NCI-H2227 treated with DMSO at 0.1 percent for 48 hours (cell line): ENCODE measurements at regions not wholly inside any gene's neighbourhood (a gene's known extent, or its start where the extent isn't known, plus 50 kb on each side); places are given as distances from the start of the nearest gene placed in this dataset.

ENCODE experiments used
- DNase-seq: peaks from one replicate; lab custom pipeline; 2025; lab: John Stamatoyannopoulos, UW

DNA sequence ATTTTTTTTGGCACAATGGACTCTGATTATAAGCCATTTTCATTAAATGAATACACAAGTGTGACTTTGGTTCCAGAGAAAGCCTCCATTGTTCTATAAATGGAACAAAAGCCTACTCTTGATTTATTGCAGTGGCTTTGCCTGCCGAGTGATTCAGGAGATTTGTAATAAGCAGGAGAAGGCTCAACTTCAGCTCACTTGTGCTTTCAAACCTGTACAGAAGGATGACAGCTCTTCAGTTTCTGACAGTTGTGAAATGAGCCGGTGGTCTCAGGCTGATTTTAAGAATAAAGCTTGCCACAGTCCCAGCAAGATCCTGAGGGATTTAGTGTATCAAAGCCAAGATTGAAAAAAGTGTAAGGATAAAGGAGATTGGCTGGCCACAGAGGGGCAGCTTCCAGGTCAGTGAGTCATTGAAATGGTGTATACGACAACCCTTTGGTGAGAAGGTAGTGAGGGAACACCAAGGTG lies 438.8 kb upstream of the TGFBR2 start:
- DNase-seq: no peak

GRCh38 chr3:30169487-30169886 lies 436.9 kb upstream of the TGFBR2 start:
- DNase-seq: no peak

- no peak for DNase-seq
Observed at GRCh38 chr3:30170681-30171438, 435.5 kb upstream of the TGFBR2 start.

DNA sequence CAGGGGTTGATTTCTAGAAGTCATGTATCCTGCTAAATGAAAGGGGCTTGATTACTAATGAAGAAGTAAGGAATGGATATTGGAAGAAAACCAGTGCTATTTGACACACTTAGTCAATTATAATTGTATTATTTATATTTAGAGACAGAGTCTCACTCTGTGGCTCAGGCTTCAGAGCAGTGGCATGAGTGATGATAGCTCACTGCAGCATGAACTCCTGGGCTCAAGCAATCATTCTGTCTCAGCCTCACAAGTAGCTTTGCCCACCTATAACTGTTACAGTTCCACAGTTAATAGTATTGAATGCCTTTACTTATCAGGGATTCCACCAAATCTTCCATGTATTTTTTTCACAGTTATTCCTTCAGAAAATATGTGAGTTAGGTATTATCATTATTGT lies 432.0 kb upstream of the TGFBR2 start:
- no peak for DNase-seq

DNA sequence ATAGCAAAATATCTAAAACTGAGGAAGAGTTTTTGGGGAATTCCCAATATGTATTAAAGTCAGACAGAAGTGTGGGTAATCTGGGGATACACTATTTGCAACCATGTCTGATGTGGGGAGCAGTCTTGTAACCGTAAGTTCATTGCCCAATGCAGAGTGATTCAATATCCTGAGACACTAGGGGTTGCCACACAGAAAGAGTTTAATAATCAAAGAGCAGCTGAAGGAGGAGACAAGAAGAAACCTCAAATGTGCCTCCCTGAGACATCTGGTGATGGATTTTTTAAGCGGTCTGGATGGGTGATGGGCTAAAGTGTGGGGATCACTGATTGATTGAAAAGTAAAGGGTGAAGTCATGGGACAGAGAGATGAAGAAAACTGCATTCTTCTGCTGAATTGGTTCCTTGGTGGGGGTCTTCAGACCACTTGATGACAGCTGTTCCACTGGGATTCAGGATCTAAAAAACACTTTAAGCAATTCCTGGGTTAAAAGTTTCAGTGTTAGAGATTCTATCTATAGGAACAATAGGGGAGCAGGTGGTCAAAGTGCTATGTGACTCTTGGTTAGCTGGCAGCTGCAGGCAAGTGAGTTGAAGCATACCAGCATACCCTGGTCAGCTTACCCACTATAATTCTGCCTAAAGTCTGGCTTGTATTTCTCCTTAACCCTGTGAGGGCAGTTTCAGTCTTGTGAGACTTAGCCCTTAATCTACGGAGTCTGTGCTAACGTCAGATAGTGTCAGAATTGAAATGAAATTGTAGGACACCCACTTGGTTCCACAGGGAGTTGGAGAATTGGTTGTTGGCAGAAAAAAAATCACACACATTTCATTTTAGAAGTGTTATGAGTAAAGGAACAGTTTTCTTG lies 425.9 kb upstream of the TGFBR2 start:
- DNase-seq: no peak

GRCh38 chr3:30181178-30181465 lies 425.3 kb upstream of the TGFBR2 start:
- DNase-seq: no peak

DNA sequence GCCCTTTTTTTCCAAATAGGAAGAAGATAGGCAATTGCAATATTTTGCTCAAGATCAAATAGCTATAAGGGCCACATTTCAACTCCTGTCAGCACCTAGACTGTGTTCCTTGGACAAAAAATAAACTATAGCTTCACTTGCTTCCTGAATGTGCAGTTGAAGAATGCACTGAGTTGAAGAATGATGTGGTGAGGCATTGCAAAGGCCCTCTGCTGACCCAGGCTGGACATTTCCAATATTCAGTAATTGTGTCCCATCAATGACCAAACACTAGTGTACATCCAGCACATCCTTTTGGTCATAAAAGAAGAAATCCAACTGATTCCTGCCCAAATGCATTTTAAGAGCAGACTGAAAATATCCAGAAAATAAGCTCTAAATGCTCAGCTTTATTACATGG lies 424.8 kb upstream of the TGFBR2 start:
- DNase-seq: no peak

DNA sequence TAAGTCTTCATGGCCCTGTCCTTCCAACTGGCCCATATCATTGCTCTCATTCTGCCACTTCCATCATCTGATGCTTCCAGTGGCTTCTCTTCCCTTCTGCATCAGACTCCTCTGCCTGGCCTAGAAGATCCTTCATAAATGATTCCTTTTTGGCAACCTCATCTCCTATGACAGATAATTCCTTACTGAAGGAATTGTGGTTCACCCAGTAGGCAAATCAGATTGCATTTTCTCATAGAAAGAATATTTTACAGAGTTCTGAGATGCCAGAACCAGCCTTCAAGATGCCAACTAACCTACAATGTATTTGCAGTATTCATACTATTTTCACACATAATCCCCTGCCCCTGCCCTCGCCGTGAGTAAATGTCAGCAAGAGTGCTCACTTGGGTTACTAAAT lies 423.0 kb upstream of the TGFBR2 start:
- DNase-seq: no peak

DNA sequence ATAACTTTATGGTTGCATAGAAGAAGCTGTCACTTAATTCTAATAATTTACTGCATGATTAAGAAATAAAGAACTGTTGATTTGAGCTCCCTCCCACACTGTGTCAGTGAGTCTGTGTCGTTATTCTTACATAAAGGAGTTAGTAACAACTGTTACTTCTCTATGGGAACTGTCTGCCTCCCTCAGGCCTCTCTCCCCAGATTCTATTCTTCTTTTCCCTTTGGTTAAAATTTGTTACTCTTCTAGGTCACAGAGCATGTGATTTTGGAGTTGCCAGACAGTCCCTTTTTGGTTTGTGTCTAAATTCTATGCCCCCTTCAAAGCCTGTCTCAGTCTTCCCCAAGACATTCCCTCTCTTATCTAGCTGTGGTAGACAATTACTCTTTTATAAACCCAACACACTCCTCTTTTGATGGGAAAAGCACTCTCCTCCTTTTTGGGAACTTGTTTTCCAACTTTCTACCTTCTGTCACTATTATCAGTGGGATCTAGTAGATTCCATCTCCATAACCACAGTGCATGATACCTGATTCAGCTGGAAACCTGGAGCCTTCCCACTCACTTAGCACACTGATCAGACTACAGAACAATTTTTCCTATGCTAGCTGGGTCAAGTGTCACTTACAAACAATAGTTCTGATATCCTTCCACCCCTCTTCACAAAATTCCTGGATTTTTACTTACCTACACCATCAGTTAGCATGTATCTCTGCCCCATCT lies 422.1 kb upstream of the TGFBR2 start:
- DNase-seq: no peak

GRCh38 chr3:30185872-30186271 lies 420.5 kb upstream of the TGFBR2 start:
- DNase-seq: no peak

DNA sequence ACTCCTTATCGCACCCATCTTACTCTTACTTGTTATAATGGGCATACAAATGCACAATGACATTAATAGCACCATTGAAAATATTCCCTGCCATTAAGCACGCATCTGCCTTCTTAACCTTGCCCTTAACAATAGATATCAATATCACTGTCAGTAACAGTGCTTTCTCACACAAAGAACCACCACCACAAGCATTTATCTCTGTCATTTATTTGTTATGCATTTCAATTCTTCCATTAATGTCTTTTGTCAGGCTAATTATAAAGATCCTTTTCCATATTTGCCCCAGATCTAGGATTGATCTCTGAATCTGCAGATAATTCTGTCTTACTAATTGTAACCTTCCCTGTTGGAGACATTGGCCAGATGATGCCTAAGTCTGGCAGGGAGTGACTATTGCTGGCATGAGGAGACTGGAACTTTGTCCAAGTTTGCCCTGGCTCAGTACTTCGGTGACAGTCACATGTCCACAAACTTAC lies 419.6 kb upstream of the TGFBR2 start:
- no peak for DNase-seq

- DNase-seq: no peak
Observed at GRCh38 chr3:30187366-30187765, 419.0 kb upstream of the TGFBR2 start.

DNA sequence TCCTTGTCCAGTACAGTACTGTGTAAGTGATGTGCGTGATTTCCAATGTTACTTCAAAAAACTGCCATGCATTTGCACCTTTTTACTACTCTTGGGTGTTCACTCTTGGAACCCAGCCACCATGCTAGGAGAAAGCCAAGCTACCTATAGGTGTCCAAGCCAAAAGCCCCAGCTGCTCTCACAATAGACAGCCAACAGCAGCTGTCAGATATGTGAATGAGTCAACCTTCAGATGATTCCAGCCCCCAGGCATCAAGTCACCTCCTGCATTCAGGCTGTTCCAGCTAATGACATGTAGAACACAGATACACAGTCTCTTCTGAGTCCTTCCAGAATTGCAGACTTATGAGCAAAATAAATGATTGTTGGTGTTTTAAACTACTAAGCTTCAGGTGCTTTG lies 417.7 kb upstream of the TGFBR2 start:
- DNase-seq: no peak

- no peak for DNase-seq
Observed at GRCh38 chr3:30189900-30190299, 416.5 kb upstream of the TGFBR2 start.

DNA sequence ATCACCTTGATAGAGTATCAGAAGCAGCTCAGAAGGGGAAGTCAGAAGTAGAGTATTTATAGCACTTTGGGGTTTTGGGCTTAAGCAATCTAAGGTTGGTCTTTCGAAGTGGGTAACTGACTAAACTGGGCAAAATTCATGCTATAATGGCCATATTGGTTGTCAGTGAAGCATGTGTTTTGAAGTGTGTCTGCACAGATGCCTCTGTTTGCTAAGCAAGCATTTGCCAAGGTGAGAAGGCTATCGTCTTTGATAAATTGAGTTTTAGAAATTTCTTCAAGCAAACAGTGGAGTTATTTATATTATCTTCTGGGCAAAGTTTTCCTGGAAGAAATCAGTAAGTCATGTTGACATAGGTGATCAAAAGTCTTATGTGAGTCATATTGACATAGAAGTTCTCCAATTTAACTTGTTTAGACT lies 412.8 kb upstream of the TGFBR2 start:
- no peak for DNase-seq

DNA sequence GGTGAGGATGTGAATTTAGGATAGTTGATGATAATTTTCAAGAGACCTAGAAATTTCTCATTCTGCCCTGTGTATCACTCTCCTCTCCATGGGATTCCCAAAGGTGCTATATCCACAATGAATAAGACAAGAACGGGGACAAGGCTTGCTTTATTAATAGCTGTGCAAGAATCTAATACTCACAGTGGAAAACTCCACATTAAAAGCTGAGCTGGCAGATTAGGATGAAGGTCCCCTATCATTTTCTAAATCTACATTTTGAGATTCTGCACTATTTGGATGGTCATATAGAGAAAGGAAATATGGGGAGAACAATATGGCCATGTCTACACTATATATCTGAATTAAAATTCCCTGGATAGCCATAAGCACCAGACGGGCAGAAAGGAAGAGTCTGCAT lies 411.0 kb upstream of the TGFBR2 start:
- DNase-seq: no peak

DNA sequence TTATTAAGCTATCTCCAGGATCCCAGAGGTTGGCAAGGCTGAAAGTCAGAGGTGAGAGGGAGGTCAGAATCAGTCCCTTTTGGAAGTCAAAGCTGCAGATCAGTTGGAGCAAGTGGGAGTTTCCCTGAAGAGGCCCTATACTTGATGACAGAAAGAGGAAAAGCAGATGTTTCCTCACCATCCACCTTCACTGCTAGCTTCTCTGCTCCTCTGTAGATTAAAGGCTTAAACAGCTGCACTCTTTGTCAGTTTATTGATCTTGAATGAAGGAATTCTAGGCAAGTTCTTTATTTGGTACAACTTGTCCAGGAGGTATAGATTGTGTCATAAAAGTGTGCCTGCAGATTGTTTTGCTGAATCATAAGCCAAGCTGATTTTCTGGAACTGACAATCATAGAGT lies 408.2 kb upstream of the TGFBR2 start:
- DNase-seq: no peak

DNA sequence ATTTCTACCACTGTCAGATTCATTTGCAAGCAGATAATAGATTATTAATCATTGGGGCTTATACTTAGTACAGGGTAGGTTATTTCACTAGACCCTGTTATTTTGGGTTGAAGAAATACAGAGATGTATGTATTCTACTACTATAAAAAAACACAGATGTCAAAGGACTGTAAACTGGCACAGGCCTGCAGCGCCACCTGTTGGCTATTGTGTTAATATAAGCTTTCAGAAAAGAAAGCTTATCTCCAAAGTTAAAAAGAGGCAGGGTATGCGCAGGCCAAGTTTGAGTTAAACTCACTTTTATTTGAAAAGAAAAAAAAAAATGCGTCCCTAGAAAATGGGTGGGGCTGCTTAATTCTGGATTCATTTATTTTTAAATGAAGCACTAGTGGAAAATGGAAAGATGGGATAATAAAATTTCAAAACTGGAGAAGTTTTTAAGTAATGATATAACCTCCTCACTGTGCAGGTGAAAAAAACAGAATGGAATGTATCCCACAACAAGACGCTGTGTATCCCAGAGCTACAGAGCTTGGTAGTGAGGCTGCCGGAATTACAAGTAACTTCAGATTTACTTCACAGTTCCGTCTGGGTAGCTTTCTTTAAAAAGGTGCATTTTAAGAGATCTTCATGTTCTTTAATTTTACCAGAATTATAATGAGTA lies 407.2 kb upstream of the TGFBR2 start:
- peak; percentile 32 for DNase-seq

- no peak for DNase-seq
Observed at GRCh38 chr3:30199855-30200254, 406.5 kb upstream of the TGFBR2 start.

DNA sequence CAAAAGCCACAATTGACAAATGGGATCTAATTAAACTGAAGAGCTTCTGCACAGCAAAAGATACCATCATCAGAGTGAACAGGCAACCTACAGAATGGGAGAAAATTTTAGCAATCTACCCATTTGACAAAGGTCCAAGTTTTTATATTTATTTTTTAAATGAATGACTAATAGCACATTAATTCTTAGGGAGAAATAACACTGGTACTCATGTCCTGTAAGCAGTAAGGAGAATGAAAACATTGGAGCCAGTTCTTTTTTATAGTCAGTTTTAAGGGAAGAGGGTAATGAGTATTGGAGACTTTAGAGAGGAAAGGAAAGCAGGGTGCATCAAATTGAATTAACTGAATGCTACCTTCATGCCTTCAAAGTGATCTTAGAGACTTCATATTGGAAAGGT lies 404.7 kb upstream of the TGFBR2 start:
- no peak for DNase-seq

DNA sequence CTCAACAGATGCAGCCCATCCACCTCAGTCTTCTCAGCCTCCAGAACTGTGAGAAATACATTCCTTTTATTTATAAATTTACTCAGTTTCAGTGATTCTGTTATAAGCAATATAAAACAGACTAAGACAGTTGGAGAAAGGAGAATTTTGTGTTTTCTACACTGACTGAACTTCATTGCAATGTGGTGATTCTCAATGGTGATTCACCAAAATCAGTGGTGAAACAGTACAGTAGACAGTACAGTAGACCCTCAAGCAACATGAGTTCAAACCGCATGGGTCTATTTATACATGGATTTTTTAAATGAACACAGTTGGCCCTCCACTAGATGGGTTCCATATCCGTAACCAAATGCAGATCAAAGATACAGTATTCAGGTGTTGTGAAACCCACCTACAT lies 403.1 kb upstream of the TGFBR2 start:
- no peak for DNase-seq

- DNase-seq: no peak
Observed at GRCh38 chr3:30204126-30204525, 402.3 kb upstream of the TGFBR2 start.
